Body of pancreas (tissue), 4 donors: ENCODE measurements at regions not wholly inside any gene's neighbourhood (a gene's known extent, or its start where the extent isn't known, plus 50 kb on each side); places are given as distances from the start of the nearest gene placed in this dataset.

Experiments used
- CTCF ChIP-seq, 7 experiments: fragments of 450-650 bp in 4 of 7; fragments of 200-600 bp in 3 of 7; sonication (generic) in 3 of 7; IDR thresholded peaks; one replicate each; pipeline ENCODE4 v1.5.1; 2016 to 2019; ENCODE audit warnings: antibody characterized with exemption in 7 of 7
- POLR2A ChIP-seq, 3 donors: fragments of 450-650 bp; IDR thresholded peaks; one replicate each; pipeline ENCODE4 v1.6.1; 2016; ENCODE audit warnings: antibody characterized with exemption in 3 of 3, mild to moderate bottlenecking in 2 of 3

GRCh38 chr7:131267631-131268030, 60.0 kb upstream of the MKLN1 start:
- no peak for TF ChIP-seq POLR2A (IDR thresholded peaks at IDR 0.05)
- no peak for TF ChIP-seq CTCF (IDR thresholded peaks at IDR 0.05)
